Activated B cell treated with CpG ODN at 0.5 μM for 24 hours (primary cell): ENCODE measurements at regions not wholly inside any gene's neighbourhood (a gene's known extent, or its start where the extent isn't known, plus 50 kb on each side); places are given as distances from the start of the nearest gene placed in this dataset.

Experiments used
- ATAC-seq: fragments of 200-7000 bp; cut with Tn5 transposase; one replicate; pipeline ENCODE4 v1.10.0; 2021; ENCODE audit warnings: low read depth, mild to moderate bottlenecking, moderate library complexity
- CTCF ChIA-PET: fragments of 350-600 bp; sonication (Branson Sonifier 250); formaldehyde crosslinking; loops from one replicate; lab custom pipeline; 2021; ENCODE audit warnings: antibody characterized with exemption; lab: Charles Lee
- POLR2A ChIA-PET: fragments of 350-600 bp; sonication (Branson Sonifier 250); formaldehyde crosslinking; loops from one replicate; lab custom pipeline; 2021; ENCODE audit warnings: antibody characterized with exemption; lab: Charles Lee
- DNase-seq: peaks from one replicate; pipeline ENCODE4 v3.0.0; 2022
- H3K27ac Mint-ChIP-seq: one replicate; pipeline ENCODE4 v1.8.0; 2020; ENCODE audit warnings: mixed read lengths
- H3K27me3 Mint-ChIP-seq: one replicate; pipeline ENCODE4 v1.8.0; 2021; ENCODE audit warnings: mixed read lengths
- H3K36me3 Mint-ChIP-seq: one replicate; pipeline ENCODE4 v1.8.0; 2021; ENCODE audit warnings: low read depth, mixed read lengths
- H3K4me1 Mint-ChIP-seq: one replicate; pipeline ENCODE4 v1.8.0; 2021; ENCODE audit warnings: mixed read lengths
- H3K4me3 Mint-ChIP-seq: one replicate; pipeline ENCODE4 v1.8.0; 2020; ENCODE audit warnings: mild to moderate bottlenecking, mixed read lengths
- H3K9me3 Mint-ChIP-seq: one replicate; pipeline ENCODE4 v1.8.0; 2020; ENCODE audit warnings: mixed read lengths
- intact Hi-C: fragments of 100-400 bp; cut with micrococcal nuclease; formaldehyde crosslinking; loops from one replicate; pipeline ENCODE4 v1.15.1; 2024
- TF ChIP-seq, protein P1 (sequence below): fragments of 200-600 bp; IDR thresholded peaks from one replicate; pipeline ENCODE4 v1.8.0; 2022; ENCODE audit warnings: antibody characterized with exemption, mild to moderate bottlenecking

DNA sequence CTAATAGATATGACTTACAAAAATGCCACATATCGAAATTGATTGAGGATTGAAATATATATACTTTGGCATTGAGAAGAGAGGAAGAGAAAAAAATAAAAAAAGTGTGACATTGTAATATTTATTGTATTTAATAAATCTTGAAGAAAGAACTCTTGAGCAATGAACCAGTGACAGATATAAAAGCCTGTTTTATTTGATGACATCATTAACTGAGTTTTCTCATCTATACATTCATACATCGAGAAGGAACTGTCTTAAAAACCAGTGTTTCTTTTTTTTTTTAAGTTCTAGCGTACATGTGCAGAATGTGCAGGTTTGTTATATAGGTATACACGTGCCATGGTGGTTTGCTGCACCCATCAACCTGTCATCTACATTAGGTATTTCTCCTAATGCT lies 368.2 kb downstream of the SNAPC1 start:
- Mint-ChIP-seq H3K36me3 (peaks cover 1% of the 10 kb centered on the region), H3K27me3 (peaks cover 9% of the 10 kb centered on the region), H3K4me3 (no peak overlapping the region), H3K27ac (no peak overlapping the region), H3K4me1 (peaks cover 16% of the 10 kb centered on the region), H3K9me3 (no peaks in the 10 kb centered on the region)
- ChIA-PET POLR2A (no interaction called here), CTCF (interaction anchor here (11.1 kb wide), 1 partner anchor 203 kb away, joined by 324 read pairs; no protein-coding TSS in a partner anchor)
- TF ChIP-seq, protein P1, sequence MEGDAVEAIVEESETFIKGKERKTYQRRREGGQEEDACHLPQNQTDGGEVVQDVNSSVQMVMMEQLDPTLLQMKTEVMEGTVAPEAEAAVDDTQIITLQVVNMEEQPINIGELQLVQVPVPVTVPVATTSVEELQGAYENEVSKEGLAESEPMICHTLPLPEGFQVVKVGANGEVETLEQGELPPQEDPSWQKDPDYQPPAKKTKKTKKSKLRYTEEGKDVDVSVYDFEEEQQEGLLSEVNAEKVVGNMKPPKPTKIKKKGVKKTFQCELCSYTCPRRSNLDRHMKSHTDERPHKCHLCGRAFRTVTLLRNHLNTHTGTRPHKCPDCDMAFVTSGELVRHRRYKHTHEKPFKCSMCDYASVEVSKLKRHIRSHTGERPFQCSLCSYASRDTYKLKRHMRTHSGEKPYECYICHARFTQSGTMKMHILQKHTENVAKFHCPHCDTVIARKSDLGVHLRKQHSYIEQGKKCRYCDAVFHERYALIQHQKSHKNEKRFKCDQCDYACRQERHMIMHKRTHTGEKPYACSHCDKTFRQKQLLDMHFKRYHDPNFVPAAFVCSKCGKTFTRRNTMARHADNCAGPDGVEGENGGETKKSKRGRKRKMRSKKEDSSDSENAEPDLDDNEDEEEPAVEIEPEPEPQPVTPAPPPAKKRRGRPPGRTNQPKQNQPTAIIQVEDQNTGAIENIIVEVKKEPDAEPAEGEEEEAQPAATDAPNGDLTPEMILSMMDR, result no peak
- DNase-seq (no peak), ATAC-seq (no peak)
- intact Hi-C loops, result no loop called here

DNA sequence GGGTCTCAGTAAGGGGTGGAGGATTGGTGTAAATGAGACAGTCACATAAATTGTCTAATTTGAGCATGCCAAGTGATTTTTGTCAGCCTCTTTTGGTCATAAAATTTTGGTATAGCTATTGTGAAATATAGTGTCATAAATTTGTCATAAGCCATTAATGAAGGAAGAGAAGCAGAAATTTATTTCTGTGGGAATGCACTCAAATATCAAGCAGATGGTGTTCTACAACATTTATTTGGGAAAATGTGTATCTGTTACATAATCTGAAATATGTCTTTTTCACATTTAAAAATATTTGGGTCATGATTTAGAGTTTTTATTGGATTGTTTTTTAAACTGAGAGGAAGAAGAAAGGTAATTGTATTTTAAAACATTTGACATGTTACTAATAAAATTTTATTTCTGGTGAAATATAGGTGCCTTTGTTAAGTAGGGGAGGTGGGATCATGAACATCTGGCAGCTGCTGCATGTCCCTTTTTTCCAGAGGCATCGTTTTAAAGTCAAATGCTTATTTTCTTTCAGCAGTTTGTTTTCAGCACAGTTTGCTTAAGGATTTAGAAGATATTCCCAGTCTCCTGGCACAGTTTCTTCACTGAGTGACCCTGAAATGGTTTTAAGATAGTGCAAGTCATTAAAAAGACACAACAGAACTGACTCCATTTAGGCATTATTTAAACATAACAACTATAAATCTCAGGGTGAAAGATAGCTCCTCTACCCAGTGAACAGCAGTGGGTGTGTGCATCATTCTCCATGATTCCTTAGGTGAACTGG lies 371.7 kb downstream of the SNAPC1 start:
- H3K9me3 Mint-ChIP-seq, result no peaks in the 10 kb centered on the region
- no peak for DNase-seq
- H3K4me1 Mint-ChIP-seq, result no peaks in the 10 kb centered on the region
- ChIA-PET CTCF (no interaction called here), POLR2A (no interaction called here)
- intact Hi-C loops, result no loop called here
- peaks cover 1% of the 10 kb centered on the region for H3K36me3 Mint-ChIP-seq
- no peak overlapping the region for H3K27ac Mint-ChIP-seq
- H3K4me3 Mint-ChIP-seq, result no peak overlapping the region
- peaks cover 17% of the 10 kb centered on the region for H3K27me3 Mint-ChIP-seq
- no peak for ATAC-seq
- TF ChIP-seq, protein P1, result no peak

DNA sequence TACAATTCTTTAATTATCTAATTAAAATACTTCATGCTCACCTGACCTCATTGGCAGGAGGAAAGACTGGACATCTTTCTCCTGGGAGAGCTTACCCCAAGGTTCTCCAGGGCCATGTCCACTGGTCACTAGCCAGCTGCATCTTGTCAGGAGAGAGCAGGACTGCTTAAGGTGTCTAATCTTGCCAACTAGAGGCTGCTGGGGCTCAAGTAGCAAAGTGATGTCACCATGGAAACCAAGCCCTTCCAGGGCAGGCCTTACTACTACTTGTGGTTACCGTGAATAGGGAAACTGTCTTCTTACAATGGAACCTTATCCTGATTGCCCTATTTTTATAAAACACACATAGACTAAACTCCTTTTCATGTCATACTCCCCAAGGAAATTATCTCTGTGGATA lies 376.4 kb downstream of the SNAPC1 start:
- H3K4me1 Mint-ChIP-seq, result no peaks in the 10 kb centered on the region
- ChIA-PET CTCF (no interaction called here), POLR2A (no interaction called here)
- DNase-seq, result no peak
- H3K4me3 Mint-ChIP-seq, result no peak overlapping the region
- ATAC-seq, result no peak
- peaks cover 28% of the 10 kb centered on the region for H3K27me3 Mint-ChIP-seq
- H3K9me3 Mint-ChIP-seq, result no peaks in the 10 kb centered on the region
- intact Hi-C loops, result no loop called here
- no peak overlapping the region for H3K27ac Mint-ChIP-seq
- no peaks in the 10 kb centered on the region for H3K36me3 Mint-ChIP-seq
- TF ChIP-seq, protein P1, result no peak

DNA sequence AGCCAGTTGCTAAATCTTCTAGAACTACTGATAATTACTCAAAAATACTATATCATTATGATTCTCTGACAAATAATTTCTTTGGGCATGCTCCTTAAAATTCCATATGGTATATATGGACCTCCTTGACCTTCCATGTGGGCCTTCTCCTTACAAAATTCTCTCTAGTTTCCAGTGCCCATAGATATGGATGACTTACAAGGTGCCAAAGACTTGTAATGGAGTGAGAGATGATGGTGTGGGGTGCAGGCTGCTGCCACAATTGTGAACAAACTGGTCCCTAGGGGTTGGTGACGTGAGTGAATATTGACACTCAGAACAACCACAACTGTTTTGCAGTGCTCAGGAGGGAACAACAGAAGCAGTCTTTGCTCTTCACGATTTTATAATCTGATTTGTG lies 378.9 kb downstream of the SNAPC1 start:
- no peak overlapping the region for H3K27ac Mint-ChIP-seq
- ATAC-seq (no peak), DNase-seq (no peak)
- H3K9me3 Mint-ChIP-seq, result no peaks in the 10 kb centered on the region
- TF ChIP-seq, protein P1, result no peak
- intact Hi-C loops, result no loop called here
- H3K4me3 Mint-ChIP-seq, result no peak overlapping the region
- H3K36me3 Mint-ChIP-seq, result no peaks in the 10 kb centered on the region
- ChIA-PET POLR2A (no interaction called here), CTCF (no interaction called here)
- H3K27me3 Mint-ChIP-seq, result peaks cover 27% of the 10 kb centered on the region
- no peaks in the 10 kb centered on the region for H3K4me1 Mint-ChIP-seq

DNA sequence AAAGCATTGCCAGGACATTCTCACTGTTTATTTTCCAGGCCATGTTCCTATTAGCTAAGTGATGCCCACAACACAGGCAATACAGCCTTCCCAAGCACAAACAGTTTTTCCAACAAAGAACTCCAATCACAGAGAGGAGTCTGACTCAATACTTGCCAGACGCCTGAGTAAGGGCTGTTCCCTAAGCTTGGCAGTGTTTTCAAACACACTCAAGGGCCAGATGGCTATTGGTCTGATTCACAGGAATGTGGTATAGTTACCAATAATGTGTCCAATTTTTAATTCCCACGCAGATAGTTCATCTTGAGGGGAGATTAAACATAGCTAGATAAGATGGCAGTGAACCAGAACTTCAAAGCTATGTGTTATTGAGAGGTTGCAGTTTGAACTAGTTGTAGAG lies 381.0 kb downstream of the SNAPC1 start:
- H3K36me3 Mint-ChIP-seq, result no peaks in the 10 kb centered on the region
- H3K9me3 Mint-ChIP-seq, result peaks cover 16% of the 10 kb centered on the region
- no peak overlapping the region for H3K4me3 Mint-ChIP-seq
- TF ChIP-seq, protein P1, result no peak
- ChIA-PET CTCF (no interaction called here), POLR2A (no interaction called here)
- intact Hi-C loops, result no loop called here
- peaks cover 24% of the 10 kb centered on the region for H3K27me3 Mint-ChIP-seq
- no peak for DNase-seq
- ATAC-seq, result no peak
- H3K4me1 Mint-ChIP-seq, result no peaks in the 10 kb centered on the region
- H3K27ac Mint-ChIP-seq, result no peak overlapping the region
